GM19438 (cell line): ENCODE measurements at regions not wholly inside any gene's neighbourhood (a gene's known extent, or its start where the extent isn't known, plus 50 kb on each side); places are given as distances from the start of the nearest gene placed in this dataset.

Experiments used
- ATAC-seq: cut with Tn5 transposase; IDR thresholded peaks from one replicate; pipeline ENCODE4 v1.9.1; 2021; ENCODE audit warnings: low read depth; ENCODE audit not compliant: unreplicated experiment

DNA sequence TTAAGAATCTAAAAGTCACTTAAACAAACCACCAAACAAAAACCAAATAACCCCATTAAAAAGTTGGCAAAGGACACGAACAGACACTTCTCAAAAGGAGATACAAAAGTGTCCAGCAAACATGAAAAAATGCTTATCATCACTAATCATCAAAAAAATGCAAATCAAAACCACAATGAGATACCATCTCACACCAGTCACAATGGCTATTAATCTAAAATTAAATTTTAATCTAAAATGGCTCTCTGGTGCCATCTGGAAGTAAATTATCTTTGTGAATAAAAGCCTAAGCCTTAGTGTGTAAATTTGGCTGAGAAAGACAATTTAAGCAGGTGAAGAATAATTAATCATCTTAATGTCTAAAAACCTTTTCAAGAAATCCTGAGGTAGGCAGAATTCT, 204.5 kb upstream of the PPFIA2 start:
- ATAC-seq: no peak

DNA sequence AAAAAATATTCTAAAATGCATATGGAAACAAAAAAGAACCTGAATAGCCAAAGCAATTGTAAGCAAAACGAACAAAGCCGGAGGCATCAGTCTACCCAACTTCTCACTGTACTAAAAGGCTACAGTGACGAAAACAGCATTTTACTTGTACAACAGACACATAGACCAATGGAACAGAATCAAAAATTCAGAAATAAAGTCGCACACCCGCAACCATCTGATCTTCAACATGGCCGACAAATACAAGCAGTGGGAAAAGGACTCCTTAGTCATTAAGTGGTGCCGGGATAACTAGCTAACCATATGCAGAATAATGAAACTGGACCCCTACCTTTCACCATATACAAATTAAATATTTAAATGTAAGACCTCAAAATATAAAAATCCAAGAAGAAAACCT, 203.9 kb upstream of the PPFIA2 start:
- ATAC-seq: no peak

DNA sequence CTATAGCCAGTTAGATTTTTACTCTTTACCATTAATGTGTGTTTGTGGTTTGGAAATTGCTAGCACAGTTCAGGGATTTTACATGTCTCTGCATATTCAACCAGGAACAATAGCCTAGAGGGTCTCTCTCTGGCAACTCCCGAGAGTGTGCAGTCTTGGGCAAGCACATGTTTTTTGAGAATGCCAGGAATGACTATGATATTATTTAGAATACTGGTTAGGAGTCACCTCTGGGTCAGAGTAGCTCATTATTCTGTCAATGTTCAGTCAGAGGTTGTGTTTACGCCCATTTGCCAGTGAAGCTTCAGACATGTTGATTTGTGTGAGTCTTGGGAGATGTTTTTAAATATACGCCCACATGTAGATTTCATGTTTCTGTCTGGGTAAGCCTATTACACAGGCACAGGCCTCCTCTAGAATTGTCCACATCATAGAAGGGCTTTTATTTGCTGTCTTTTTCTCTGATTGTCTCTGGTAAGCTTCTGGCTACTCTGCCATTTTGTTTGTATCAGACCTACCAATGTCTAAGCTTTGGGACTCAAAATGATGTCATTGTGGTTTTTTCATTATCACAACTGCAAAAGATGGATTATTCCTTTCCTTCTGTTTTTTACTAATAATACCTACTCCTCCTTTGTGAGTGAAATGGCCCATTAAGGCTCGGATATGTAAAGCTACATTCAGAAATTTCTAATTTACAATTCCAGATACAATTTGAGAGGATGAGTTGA, 203.1 kb upstream of the PPFIA2 start:
- no peak for ATAC-seq

DNA sequence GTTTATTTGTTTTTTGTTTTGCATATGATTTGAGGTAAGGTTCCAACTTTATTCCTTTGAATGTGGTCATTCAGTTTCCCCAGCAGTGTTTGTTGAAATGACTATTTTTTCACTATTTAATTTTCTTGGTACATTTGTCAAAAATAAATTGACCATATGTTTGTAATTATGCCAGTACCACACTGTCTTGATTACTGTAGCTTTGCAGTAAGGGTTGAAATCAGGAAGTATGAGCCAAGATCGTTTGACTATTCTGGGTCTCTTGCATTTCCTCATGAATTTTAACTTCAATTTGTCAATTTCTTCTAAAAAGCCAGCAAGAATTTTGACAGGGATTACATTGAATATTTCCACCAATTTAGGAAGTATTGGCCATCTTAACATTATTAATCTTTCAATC, 199.3 kb upstream of the PPFIA2 start:
- no peak for ATAC-seq

DNA sequence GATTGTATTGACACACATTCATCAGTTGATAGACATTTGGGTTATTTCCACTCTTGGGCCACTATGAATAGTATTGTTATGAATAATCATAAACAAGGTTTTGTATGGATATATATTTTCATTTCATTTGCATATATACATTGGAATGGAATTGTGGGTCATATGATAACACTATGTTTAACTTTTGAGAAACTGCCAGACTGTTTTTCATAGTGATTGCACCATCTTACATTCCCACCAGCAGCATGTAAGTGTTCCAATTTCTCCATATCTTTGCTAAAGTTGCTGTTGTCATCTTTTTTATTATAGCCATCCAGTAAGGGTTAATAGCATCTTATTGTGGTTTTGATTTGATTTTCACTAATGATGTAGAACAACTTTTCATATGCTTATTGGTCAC, 198.5 kb upstream of the PPFIA2 start:
- no peak for ATAC-seq

DNA sequence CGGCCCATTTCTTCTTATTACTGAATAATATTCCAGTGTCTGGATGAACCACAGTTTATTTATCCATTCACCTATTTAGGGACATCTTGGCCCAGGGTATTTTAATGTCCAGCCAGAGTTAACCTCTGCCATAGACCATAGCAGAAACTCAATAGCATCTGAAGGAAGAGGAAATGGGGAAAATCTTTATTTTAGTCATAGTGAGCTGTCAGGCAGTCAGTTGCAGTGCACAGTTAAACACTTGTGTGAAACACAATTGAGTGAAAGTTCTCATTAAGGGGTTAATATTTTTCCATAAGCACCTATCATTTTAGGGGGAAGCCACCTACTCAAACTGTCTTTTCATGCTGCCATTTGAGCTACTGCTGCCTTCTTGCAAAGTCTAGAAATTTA, 197.3 kb upstream of the PPFIA2 start:
- no peak for ATAC-seq

DNA sequence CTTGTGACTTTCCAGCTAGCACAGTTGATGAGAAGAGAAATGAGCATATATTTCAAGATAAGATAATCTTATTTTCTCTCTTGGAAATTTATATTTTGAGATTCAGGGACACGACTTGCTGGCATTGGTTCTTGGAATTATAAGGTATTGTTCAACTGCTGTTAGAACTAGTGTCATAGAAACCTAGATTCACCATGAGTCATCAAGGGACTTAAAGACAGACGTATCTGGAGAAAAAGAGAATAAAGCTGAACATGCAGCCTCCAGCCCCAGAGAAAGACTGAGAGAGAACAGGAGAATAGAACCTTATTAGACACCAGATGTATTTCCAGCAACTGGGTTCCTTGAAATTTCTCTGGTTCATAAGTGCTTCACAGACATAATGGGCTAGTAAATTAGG, 194.4 kb upstream of the PPFIA2 start:
- no peak for ATAC-seq

DNA sequence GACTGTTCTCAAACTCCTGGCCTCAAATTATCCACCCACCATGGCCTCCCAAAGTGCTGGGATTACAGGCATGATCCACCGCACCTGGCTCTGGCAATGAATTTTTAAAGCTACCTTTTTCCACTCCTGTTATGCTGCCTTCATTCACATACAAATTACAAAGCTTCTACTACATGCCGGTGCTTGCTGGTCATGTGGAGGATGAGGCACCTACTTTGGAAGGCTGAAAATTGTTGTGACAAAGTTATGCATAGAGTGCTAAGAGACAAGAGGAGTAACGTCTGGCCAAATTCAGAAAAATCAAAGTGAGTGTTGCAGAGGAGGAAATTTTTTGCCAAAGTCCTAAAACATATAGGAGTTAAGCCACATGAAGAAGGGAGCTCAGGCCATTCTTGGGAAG, 191.7 kb upstream of the PPFIA2 start:
- ATAC-seq: no peak

DNA sequence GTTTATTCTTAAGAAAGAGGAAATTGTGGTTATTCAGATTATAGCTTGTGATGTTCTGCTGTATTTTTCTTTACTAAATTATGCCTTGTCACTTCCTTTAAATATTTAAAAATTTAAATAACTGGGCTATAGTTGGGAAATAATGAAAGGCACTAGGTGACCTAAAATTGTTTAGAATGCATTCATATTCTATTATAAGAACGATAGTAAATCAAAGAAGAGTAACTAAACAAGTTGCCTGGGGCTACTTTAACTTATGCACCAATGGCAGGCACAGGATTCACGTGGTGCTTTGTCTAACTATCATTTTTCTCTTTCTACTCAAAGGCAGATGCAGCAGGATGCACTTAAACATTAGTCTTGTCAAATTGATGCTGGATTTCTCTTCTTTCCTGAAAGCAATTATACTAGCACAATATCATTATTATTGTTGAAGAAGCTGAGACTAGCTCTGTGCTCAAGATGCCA, 190.7 kb upstream of the PPFIA2 start:
- ATAC-seq: no peak

DNA sequence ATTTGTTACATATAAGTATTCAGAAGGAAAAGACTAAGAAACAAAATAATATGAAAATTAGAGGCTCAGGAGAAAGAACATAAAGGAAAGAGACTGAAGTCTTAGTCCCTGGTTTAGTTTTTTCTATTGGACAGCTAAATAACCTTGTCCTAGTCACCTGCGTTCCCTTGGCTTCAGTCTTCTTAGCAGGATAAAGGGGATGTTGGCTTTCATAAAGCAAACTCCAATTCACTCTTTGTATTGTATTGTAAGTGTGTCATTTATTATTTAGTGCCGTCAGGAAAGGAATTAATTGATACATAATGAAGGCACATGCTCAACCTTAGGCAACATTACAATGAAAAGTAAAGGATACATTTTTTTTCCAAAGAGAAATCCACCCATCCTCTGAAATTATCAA, 190.3 kb upstream of the PPFIA2 start:
- no peak for ATAC-seq

DNA sequence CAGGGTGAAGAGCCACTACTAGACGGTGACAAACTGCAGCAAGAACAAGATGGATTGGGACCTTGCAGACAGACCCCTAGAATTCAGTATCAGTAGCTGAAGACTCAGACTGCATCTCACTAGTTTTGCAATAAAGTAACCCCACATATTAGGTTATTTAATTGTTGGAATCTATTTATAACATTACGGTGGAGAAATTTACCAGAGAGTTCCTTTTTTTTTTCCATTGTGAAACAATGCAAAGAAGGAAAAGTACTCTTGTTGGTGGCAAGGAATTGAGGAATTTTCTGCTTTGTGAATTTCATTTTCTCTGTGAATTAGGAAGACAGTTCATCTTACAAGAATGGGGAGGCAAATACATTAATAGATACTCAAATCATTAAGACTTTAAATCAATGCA, 185.7 kb upstream of the PPFIA2 start:
- ATAC-seq: no peak

DNA sequence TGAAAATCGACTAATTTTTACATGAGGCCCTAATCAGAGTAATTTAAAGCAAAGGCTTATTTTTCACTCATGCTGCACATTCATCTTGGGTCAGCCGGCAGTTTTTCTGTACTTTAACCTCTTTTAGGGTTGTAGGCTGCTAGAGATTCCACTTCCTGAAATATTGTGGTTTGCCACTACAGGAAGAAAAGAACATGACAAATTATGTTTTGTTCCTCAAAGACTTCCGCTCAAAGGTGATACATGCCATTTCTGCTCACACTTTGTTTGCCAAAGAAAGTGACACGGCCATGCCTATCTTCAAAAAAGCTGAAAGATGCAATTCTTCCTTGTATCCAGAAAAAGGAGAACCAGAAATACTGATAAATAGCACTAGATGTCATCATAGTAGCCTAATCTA, 183.4 kb upstream of the PPFIA2 start:
- ATAC-seq: no peak

DNA sequence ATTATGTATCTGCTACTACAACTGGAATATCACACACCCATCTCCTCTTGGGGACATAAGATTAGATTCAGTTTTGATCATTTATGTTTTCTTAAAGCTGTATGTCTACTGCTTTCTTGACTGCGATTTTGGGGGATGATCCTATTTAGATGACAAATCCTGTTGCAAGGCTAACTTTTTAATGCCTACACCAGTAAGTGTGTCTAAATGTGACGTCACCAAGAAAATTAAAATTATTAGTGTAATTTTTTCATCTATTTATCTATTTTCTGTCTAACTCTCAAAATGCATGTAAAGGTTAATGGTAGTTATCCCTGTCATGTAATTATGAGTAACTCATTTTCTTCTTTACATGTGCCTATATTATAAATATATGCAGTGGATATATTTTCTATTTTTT, 170.9 kb upstream of the PPFIA2 start:
- no peak for ATAC-seq

DNA sequence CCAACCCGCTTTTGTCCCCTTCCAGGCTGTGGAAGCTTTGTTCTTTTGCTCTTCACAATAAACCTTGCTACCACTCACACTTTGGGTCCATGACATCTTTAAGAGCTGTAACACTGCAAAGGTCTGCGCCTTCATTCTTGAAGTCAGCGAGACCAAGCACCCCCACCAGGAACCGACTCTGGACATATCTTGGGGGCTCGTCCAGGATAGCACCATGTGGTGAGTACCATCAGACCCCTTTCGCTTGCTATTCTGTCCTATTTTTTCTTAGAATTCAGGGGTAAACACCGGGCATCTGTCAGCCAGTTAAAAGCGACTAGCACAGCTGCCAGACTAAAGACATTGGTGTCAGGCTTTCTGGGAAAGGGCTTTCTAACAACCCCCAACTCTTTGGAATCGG, 137.6 kb upstream of the PPFIA2 start:
- no peak for ATAC-seq

DNA sequence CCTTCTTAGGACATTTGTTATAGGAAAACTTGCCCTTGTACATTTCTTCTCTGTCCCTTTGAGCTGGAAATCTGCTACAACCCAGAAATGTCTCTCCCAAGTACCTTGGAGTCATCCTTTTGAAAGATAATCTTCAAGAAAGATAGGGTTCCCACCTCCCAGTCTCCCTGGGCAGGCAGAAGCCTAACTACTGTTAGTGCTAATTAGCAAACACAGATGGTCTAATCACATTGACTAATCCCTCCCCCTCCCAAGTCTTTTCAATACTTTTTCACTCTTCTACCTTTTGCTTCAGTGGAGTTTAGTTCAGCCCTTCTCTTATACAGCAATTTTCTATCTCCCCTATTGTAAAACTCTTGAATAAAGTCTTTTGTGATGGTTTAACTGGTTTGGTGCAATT, 129.8 kb upstream of the PPFIA2 start:
- no peak for ATAC-seq

DNA sequence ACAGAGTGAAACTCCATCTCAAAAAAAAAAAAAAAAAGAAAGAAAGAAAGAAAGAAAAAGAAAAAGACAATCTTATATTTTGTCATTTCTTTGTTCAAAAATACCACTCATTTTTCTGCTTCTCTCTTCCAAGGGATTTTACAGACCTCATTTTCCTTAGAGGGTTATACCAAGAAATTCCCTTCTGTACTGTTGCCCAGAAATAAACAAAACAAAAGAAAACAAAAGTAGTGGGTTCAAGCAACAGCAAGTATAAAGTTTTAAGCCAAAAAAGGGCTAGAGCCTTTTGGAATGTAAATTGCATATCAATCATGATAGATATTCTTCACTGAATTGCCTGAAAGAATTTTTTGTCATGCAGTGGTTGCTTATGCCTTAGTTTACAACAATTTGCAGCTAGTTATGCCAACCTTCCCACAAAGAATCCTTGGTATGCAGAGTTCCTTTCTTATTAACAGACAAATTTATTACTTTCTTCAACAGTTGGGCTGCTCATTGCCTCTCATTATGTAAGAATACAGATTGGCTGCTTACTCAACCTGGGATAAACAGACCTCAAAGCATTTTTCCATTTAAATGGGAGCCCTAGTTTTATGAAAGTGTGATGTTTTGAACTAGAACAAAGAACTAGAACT, 129.1 kb upstream of the PPFIA2 start:
- ATAC-seq: no peak

DNA sequence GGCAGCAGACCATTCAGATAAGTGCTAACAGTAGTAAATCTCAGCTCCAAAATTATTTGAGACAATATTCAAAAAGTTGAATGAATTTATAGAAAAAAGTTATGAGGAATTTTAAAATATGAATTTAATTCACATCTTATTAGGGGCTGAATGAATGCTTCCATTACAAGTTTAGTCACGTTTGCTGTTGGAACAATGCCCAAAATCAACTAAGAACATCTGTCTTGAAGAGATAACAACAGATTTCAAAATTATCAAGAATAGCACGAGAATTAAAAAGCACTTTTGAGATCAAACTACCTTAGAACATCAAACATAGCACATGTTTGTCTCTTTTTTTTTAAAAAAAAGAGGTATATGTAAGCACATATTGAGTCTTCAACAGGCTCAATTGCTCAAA, 115.4 kb upstream of the PPFIA2 start:
- no peak for ATAC-seq

DNA sequence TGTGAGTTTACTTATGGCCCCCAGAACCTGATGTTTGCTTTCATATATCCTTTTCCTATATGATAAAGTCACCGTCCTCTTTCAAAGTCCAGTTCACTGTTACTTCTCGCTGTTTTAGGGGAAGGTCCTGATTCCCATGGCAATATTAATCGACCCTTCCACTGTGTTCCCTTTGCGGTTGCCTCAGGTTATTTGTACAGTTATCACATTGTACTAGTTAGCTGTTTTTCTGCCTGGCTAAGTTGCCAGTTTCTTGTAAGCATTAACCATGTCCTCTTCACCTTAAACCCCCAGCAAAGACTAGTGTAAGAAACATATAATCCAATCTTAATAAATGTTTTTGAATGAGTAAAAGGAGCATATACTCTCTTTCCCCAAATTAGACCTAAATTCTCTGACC, 115.0 kb upstream of the PPFIA2 start:
- no peak for ATAC-seq

DNA sequence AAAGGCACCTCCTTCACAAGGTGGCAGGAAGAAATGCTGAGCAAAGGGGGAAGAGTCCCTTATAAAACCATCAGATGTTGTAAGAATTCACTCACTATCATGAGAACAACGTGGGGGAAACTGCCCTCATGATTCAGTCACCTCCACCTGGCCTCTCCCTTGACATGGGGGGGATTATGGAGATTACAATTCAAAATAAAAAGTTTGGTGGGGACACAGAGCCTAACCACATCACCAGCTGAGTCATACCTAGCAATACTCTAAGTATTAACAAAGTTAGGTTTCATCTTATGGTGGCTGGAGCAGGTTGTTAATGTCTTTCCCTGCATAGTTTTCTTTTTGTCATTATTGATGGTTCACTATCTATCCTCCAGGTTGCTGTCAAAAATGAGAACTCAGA, 113.2 kb upstream of the PPFIA2 start:
- ATAC-seq: no peak

DNA sequence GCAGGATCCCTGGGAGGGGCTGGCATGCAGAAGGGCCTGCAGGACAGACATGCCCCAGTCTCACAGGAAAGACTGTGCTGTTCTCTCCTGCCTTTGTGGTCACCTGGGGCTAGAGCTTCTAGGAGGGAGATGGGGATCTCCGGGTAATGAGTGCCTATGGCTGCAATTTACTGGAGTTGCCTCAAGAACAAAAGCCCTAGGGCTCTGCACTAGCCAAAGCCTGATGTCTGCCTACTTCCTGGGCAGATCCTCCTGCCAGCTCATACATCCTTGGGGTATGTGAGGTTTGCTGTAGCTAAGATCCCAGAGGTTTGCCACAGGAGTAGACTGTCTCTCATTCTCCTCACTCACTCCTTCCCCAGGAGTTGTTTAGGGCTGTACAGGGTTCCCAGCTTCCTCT, 106.9 kb upstream of the PPFIA2 start:
- no peak for ATAC-seq

DNA sequence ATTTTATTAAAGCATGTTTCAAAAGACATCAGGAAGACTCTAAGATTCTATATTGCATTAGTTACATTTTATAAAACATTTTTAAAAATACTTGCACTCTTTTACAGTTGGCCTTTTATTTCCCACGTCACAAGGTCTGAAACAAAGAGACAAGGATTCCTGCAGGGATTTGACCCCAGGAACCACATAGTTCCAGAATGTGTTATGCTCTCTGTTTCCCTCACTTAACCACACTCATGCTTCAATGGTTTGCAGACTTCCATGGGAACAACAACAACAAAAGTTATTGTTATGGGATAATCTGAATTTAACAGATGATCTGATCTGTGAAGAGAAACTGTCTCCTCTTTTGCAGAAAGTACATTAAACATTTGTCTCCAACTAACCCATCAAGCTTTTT, 104.3 kb upstream of the PPFIA2 start:
- ATAC-seq: no peak

DNA sequence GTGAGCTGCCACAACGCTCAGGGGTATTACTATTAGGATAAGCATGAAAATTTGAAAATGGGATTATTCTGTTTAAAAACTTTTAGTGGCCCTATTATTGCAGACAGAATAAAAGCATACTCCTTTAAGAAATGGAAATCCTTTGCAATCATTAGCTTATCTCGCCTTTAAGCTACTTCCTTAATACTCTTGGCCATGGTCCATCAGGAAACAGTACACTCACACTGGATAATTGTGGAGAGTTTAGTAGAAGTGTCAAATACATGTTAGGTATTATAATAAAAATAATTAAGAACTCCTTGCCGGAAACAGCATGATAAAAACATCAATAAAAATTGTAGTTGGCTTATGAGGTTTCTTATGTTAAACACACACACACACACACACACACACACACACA, 100.4 kb upstream of the PPFIA2 start:
- ATAC-seq: no peak

DNA sequence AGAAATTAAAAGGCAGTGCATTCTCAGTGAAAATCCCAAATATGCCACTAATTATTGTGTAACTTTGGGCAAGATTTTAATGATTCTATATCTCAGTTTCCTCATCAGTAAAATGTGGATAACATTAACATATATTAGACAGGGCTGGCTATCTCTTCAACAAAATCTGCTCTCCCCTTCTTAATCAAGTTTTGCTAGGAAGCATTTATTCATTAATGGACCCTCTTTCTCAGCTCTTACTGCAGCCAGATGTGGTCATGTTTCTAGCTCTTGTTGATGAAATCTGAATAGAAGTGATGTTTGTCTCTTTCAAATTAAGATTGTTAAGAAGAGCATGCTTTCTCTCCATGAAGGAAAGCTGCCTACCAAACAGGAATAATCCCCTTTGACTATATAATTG, 84.4 kb upstream of the PPFIA2 start:
- ATAC-seq: no peak
